PFSK-1 (cell line): ENCODE measurements at regions not wholly inside any gene's neighbourhood (a gene's known extent, or its start where the extent isn't known, plus 50 kb on each side); places are given as distances from the start of the nearest gene placed in this dataset.

Experiments used
- FOXP2 ChIP-seq: optimal IDR thresholded peaks from 2 replicates; pipeline ENCODE3; 2011; ENCODE audit warnings: borderline replicate concordance, control low read depth, inconsistent platforms; ENCODE audit not compliant: insufficient read depth; ENCODE audit errors: extremely low read length, extremely low read depth
- POLR2AphosphoS5 ChIP-seq: IDR thresholded peaks from 2 replicates; pipeline ENCODE4 v1.6.1; 2012; ENCODE audit warnings: low read depth, mild to moderate bottlenecking, control low read depth, low read length, moderate library complexity
- REST ChIP-seq, 2 experiments: IDR thresholded peaks; 2 replicates each; pipeline versions ENCODE4 v1.6.1 to v1.8.0; 2011 to 2012; ENCODE audit warnings: low read depth in 2 of 2, low read length in 2 of 2, control low read depth in 1 of 2, inconsistent platforms in 1 of 2, mild to moderate bottlenecking in 1 of 2, moderate library complexity in 1 of 2; ENCODE audit not compliant: insufficient read depth in 1 of 2
- SIN3A ChIP-seq: IDR thresholded peaks from 2 replicates; pipeline ENCODE4 v1.6.1; 2012; ENCODE audit warnings: mild to moderate bottlenecking, low read length, moderate library complexity, borderline replicate concordance; ENCODE audit not compliant: insufficient read depth
- TAF1 ChIP-seq: IDR thresholded peaks from 2 replicates; pipeline ENCODE4 v1.6.1; 2012; ENCODE audit warnings: low read length, control low read depth, borderline replicate concordance; ENCODE audit not compliant: insufficient read depth

- TF ChIP-seq POLR2AphosphoS5, result no peak
- TF ChIP-seq REST (IDR thresholded peaks at IDR 0.05; ENCODE audit: insufficient read depth in 1 of 2, low read depth in 2 of 2, low read length in 2 of 2), result no peak
- TF ChIP-seq TAF1, result no peak
- TF ChIP-seq FOXP2, result no peak
- TF ChIP-seq SIN3A, result no peak
Observed at GRCh38 chr5:125176005-125176390, 429.6 kb upstream of the ZNF608 start.

- TF ChIP-seq FOXP2, result no peak
- no peak for TF ChIP-seq TAF1
- no peak for TF ChIP-seq REST (IDR thresholded peaks at IDR 0.05; ENCODE audit: insufficient read depth in 1 of 2, low read depth in 2 of 2, low read length in 2 of 2)
- no peak for TF ChIP-seq POLR2AphosphoS5
- no peak for TF ChIP-seq SIN3A
Observed at GRCh38 chr5:125177340-125177739, 430.9 kb upstream of the ZNF608 start.

GRCh38 chr5:125179612-125180011 lies 433.2 kb upstream of the ZNF608 start:
- TF ChIP-seq SIN3A (no peak), POLR2AphosphoS5 (no peak), REST (IDR thresholded peaks at IDR 0.05; ENCODE audit: insufficient read depth in 1 of 2, low read depth in 2 of 2, low read length in 2 of 2) (no peak), FOXP2 (no peak), TAF1 (no peak)

- TF ChIP-seq TAF1 (no peak), REST (IDR thresholded peaks at IDR 0.05; ENCODE audit: insufficient read depth in 1 of 2, low read depth in 2 of 2, low read length in 2 of 2) (peak; percentile 89 to 96)
Observed at GRCh38 chr5:125180231-125180829, 433.9 kb upstream of the ZNF608 start.

GRCh38 chr5:125181159-125181558 lies 434.7 kb upstream of the ZNF608 start:
- TF ChIP-seq REST (IDR thresholded peaks at IDR 0.05; ENCODE audit: insufficient read depth in 1 of 2, low read depth in 2 of 2, low read length in 2 of 2) (no peak), SIN3A (no peak), POLR2AphosphoS5 (no peak), TAF1 (no peak), FOXP2 (no peak)
